HG03571 (cell line): ENCODE measurements at regions not wholly inside any gene's neighbourhood (a gene's known extent, or its start where the extent isn't known, plus 50 kb on each side); places are given as distances from the start of the nearest gene placed in this dataset.
"Not testable (repeated sequence)": the region's sequence is repeated elsewhere in the genome, so short reads cannot be mapped to it uniquely, and the experiment has no call there.

Source experiments
- ATAC-seq: cut with Tn5 transposase; IDR thresholded peaks from one replicate; pipeline ENCODE4 v1.9.1; 2021; ENCODE audit not compliant: unreplicated experiment

GRCh38 chr6:158920311-158920905, 79.6 kb downstream of the RSPH3 start:
- no peak for ATAC-seq

- no peak for ATAC-seq
Observed at GRCh38 chr6:158919865-158920264, 80.1 kb downstream of the RSPH3 start.

GRCh38 chr6:158916617-158917016, 83.4 kb downstream of the RSPH3 start:
- no peak for ATAC-seq

GRCh38 chr6:158914923-158915322, 85.1 kb downstream of the RSPH3 start:
- no peak for ATAC-seq

GRCh38 chr6:158913580-158913979, 86.4 kb downstream of the RSPH3 start:
- ATAC-seq: no peak

- no peak for ATAC-seq
Observed at GRCh38 chr6:158912655-158913054, 87.3 kb downstream of the RSPH3 start.

GRCh38 chr6:158911746-158912480, 88.1 kb downstream of the RSPH3 start:
- ATAC-seq: no peak

- no peak for ATAC-seq
Observed at GRCh38 chr6:158910484-158911440, 89.2 kb downstream of the RSPH3 start.

- no peak for ATAC-seq
Observed at GRCh38 chr6:158909938-158910337, 90.1 kb downstream of the RSPH3 start.

- ATAC-seq: no peak
Observed at GRCh38 chr6:158908606-158909005, 89.4 kb upstream of the EZR start.

- no peak for ATAC-seq
Observed at GRCh38 chr6:158907931-158908330, 88.8 kb upstream of the EZR start.

- ATAC-seq: no peak
Observed at GRCh38 chr6:158906926-158907325, 87.8 kb upstream of the EZR start.

- no peak for ATAC-seq
Observed at GRCh38 chr6:158905277-158905676, 86.1 kb upstream of the EZR start.

- ATAC-seq: no peak
Observed at GRCh38 chr6:158903801-158904200, 84.6 kb upstream of the EZR start.

- no peak for ATAC-seq
Observed at GRCh38 chr6:158900663-158901312, 81.6 kb upstream of the EZR start.

- ATAC-seq: no peak
Observed at GRCh38 chr6:158897236-158897635, 78.1 kb upstream of the EZR start.

GRCh38 chr6:158895661-158896060, 76.5 kb upstream of the EZR start:
- no peak for ATAC-seq

GRCh38 chr6:158894193-158894592, 75.0 kb upstream of the EZR start:
- no peak for ATAC-seq

GRCh38 chr6:158892266-158892665, 73.1 kb upstream of the EZR start:
- ATAC-seq: no peak

- ATAC-seq: not testable (repeated sequence)
Observed at GRCh38 chr6:158891560-158891959, 72.4 kb upstream of the EZR start.

GRCh38 chr6:158888171-158888570, 69.0 kb upstream of the EZR start:
- not testable (repeated sequence) for ATAC-seq
